COLO668 (cell line): ENCODE measurements at regions not wholly inside any gene's neighbourhood (a gene's known extent, or its start where the extent isn't known, plus 50 kb on each side); places are given as distances from the start of the nearest gene placed in this dataset.
"Not testable (repeated sequence)": the region's sequence is repeated elsewhere in the genome, so short reads cannot be mapped to it uniquely, and the experiment has no call there.

Source experiments
- DNase-seq: peaks from one replicate; lab custom pipeline; 2025; ENCODE audit not compliant: unreplicated experiment; lab: John Stamatoyannopoulos, UW

DNA sequence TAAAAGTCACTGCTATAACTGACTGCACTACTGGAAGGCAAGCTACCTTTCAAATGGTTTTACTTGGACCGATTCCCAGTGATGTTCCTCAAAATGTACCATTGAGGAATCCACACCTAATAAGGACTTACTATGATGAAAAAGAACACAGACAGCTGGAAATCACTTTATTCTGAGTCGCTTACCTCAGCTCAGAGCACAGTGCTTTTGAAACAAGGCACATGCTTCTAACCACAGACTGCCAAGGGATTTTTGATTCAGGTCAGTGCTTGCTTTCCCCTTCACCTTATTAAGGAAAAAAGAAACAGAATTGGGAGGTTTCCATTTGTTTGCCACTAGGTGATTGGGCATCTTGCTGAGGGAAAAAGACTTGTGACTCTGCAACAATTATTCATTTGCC lies 707.5 kb upstream of the FSHR start:
- DNase-seq: no peak

DNA sequence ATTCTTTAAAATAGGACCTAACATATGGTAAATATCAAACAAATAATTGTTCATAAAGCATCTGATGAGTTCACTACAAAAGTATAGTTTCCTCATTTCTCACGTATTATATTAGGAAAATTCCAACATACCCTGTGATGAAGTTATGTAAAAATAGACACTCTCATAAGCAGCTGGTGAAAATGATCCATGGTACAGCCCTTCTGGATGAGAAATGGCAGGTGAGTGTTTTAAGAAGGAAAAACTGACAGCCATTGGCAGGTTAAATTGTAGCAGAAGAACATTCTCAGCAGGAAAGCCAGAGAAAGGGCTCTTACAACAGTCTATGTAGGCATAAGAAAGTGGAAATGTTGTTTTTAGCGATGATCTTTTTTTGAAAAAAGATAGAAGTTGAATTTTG lies 706.5 kb upstream of the FSHR start:
- no peak for DNase-seq

DNA sequence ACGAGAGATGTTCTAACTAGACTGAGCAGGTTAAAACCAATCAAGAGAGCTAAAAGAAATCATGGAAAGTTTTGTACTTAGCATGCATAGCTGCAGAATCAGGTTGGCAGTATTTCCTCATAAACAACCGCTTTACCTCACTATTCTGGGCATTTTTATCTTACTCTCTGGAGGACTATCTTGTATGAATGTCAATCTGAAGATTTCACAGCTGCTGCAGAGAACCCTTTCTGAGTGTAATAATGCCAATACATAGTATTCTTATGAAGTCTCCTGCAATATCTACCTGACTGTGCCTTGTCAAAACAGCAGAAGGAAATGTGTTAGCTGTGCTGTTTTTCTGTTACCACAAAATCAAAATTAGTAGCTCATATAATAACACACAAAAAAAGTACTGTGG lies 705.9 kb upstream of the FSHR start:
- no peak for DNase-seq

DNA sequence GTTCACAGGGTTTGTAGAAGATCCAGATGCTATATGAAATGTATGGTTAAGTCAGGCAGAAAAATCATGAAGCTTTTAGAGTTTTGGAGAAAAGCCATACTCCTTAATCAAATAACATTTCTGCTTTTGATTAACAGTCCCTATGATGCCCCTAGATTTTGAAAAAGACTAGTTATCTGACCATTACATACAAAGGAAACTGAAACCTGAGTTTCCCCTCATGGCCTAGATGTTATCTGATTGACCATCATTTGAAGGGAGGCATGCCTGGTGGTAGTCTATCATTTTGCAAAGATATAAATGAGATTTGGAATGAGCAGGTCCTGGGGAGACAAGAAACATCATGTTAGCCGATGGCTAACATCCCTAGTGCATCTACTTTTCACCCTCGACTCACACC lies 704.3 kb upstream of the FSHR start:
- DNase-seq: no peak

DNA sequence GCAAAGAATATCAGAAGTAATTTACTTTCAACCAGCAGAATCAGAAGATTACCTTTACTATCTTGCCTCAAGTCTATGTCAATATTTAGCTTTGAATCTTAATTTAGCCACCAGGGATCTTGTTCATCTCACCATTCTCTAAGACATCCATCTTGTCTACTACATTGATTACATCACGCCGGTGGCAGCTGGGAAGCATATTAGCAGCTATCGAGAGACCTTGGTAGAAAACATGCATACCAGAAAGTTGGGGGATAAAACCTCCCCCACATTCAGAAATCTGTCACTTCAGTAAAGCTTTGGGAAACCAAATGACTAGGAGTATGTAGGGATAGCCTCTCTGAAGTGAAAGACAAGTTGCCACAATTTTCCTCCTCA lies 703.8 kb upstream of the FSHR start:
- no peak for DNase-seq

DNA sequence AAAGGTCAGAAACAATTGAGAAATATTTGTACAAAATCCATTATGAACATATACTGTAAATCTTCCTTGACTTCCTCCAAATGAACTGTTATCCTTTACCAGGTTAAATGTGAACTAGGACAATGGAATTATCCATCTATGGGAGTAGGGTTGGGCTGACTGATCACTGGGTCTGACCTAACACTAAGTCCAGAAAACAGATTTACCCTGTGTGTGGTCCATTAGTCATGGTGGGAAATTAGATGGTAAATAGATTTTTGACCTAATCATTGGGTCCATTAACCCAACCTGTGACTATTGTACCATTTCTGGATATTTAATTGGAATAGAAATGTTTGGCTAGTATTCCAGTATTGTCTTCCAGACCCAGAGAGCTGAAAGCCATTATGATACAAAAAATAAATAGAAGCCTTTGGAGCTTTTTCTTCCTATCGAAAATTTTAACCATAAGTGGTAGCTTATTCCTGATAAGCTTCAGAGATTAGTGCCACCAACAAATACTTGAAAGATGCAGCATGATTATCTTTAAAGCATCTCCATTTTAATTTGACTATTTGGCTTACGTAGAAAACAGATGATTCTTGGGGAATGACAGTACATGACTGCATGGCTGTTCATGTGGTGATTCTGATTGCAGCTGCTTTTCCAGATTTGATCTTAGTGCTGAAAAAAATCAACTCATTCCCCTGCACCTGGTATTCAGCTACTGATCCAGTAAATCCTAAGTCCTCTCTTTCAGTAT lies 703.2 kb upstream of the FSHR start:
- no peak for DNase-seq

DNA sequence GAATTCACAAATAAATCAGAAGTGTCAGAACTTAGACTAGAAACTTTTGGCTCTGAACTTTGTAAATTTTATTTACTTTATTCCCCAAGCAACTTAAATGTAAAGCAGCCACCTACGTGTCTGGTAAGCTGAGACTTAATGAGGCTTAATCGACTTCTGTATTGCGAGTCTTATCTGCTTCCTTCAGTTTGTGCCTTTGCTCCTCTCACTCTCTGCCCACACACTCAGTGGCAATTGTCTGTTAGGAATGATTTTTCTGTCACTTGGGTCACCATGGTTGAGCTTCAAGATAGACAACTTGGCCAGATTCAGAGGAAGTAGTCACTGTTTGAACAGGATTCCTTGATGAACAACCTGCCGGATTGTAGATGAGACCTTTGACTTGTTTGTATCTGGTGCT lies 691.4 kb upstream of the FSHR start:
- no peak for DNase-seq

DNA sequence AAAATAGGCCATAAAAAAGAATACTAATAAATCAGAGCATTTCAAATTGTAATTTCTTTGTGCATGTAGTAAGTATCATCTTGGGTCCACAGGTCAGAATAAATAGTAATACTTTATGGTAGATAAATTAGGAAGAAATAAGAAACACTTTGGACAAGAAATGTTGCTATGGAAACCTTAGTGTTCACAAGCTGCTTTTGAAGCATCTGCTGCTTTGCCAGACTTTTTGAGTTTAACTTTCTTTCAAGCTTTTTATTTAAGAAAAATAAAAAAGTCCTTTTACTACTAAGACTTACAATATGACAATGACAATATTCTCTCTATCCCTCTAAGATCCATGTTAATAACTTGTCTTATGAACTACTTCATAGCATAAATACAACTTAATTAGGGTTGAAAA lies 690.7 kb upstream of the FSHR start:
- no peak for DNase-seq

DNA sequence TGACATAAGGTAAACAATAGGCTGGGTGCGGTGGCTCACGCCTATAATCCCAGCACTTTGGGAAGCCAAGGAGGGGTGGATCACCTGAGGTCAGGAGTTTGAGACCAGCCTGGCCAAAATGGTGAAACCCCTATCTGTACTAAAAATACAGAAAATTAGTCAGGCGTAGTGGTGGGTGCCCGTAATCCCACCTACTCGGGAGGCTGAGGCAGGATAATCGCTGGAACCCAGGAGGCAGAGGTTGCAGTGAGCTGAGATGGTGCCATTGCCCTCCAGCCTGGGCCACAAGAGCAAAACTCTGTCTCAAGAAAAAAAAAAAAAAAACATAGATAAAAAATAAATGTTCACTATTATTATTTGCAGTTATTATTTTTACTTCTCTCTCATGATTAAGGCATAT lies 689.8 kb upstream of the FSHR start:
- not testable (repeated sequence) for DNase-seq

DNA sequence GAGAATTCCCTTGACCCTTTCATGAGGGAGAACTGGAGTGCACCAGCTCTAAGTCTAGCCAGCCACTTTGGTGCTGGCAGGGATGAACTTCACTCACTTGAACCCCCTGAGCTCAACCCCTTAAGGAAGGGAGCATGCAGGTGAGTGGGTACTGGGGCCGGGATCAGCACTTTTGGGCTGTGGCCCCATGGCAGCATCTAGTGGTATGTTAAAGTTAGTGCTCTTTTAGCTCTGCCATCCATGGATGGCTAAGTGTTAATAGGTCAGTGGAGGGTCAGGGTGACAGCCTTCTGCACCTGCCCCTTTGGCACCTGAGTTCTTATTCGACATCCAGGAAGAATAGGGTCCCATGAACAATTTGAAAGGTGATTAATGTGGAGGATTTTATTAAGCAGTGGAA lies 689.0 kb upstream of the FSHR start:
- DNase-seq: no peak

DNA sequence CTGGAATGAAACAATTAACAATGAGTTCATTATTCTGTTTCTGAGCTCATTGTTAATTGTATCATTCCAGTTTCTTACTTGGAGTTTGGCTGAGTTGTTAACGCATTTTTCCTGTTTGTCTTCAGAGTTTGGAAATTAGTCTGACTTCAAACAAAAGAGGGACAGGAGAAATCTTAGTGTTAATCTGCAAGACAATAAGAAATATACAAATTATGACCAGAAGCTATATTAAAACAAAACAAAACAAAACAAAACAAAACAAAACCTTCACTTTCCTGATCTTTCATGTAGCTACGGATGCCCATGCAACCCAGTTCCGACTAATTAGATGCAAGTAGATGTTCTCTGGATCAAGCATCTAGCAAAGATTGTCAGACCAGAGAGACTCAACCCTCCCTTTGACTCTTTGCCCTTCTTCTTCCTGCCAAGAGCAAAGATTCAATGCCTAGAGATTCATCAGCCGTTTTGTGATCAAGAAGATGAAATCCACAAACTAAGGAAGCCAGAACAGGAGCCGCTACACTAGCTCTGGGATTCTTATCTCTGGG lies 686.2 kb upstream of the FSHR start:
- DNase-seq: no peak

DNA sequence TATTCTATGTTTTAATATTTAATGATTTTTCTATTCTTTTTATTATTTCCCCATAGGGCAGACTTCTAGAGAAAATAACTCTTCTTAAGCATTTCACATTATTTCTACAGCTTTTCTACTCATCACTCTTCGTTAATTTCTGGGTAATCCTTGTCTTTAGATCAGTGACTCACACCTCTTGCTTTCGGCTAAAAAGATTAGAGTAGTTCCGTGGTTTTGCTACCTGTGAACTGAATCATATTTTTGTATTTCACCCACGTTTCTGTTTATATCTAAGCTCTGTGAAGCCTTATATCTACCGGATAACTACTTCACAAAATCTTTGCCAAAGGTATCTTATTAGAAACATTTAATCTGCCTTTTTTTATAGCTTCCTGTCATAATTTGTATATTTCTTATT lies 685.5 kb upstream of the FSHR start:
- no peak for DNase-seq

DNA sequence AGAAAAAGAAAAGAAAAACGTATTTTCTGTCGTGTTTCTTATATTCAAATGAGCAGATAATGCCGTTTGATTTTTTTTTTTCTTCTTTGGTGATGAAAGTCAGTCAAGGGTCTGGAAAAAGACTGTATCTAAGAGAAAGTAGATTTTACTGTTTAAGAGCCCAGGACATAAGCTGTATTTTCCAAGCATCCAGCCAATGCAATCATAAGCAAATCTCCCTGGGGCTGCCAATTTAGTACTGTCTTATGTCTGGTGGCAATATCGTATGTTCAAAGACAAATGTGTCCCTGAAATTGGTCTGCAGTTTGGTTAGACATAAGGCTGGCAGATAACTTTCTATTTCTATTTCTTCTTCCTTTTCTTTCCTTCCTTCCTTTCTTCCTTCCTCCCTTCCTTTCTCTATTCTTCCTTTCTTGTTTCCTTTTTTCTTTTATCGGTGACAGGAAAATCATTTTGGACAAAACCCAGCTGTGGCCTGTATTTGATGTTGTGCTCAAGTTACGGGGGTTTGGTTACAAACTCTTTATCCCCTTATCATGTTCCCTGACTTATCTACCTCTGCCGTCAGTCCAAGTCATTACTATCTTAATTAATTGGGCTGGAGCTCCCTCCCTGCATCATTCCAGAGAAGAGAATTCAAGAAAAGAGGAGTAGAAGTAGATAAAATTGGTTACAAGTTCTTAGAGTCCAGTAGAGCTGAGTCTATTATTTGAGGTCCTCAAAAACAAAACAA lies 683.4 kb upstream of the FSHR start:
- no peak for DNase-seq

DNA sequence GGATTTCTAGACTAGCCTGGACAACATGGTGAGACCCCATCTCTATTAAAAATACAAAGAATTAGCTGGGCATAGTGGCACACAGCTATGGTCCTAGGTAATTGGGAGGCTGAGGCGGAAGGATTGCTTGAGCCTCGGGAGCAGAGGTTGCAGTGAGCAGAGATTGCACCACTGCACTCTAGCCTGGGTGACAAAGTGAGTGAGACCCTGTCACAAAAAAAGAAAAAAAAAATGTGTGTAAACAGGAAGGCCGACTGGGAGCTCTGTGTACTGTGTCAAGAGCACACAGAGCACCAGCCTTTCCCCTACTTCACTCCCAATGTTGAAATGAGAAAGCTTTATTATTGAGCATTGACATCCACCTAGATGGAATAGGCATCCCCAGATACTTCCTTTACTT lies 681.7 kb upstream of the FSHR start:
- no peak for DNase-seq

DNA sequence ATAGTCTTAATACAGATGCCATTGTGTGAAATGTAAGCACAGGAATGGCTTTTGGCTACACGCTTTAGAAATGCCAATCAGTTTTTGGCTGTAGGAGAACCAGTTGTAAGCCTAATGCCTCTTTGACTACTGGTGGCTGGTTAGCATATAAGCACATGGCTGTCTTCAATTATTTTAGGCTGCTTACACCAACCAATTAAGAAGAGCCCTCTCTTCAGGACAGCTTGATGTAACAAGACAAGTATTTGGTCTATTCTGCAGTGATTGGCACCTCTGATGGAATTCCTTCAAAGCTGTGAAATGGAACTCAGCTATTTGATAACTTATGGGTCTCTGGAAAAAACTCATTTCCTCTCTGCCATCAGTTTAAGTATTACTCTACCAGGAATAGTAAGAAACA lies 680.1 kb upstream of the FSHR start:
- DNase-seq: no peak

DNA sequence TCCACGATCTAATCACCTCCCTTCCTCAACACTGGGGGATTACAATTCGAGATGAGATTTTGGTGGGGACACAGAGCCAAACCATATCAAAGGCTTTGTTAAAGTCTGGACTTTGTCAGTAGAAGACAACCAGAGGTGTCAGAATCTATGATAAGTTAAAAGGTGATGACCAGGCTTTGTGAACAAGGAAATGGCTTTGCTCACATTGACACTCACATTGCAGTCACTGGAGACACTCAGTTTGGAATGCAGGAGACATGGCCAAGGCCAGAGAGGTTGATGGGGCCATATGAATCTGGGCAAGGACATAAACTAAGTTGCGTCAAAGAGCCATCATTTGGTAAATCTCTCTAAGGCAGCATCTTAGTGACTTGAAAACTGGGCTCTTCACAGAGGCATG lies 678.2 kb upstream of the FSHR start:
- no peak for DNase-seq

DNA sequence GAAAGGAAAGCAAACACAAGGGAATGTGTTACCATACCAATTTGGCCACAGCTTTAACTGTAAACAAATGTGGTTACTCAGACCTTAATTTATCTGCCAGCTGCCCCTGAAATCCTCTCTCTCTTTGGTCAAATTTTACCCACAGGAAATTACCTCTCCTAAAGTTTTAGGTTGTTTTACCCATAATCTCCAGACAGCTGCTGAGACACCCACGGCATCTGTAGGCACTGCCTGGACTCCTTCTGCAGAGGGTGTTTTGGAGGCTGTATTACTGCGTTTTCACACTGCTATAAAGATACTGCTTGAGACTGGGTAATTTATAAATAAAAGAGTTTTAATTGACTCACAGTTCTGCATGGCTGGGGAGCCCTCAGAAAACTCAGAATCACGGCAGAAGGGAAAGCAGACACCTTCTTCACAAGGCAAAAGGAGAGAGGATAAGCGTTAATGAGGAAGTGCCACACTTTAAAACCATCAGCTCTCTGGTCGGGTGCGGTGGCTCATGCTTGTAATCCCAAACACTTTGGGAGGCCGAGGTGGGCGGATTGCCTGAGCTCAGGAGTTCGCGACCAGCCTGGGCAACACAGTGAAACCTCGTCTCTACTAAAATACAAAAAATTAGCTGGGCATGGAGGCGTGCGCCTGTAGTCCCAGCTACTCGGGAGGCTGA lies 677.5 kb upstream of the FSHR start:
- DNase-seq: no peak

DNA sequence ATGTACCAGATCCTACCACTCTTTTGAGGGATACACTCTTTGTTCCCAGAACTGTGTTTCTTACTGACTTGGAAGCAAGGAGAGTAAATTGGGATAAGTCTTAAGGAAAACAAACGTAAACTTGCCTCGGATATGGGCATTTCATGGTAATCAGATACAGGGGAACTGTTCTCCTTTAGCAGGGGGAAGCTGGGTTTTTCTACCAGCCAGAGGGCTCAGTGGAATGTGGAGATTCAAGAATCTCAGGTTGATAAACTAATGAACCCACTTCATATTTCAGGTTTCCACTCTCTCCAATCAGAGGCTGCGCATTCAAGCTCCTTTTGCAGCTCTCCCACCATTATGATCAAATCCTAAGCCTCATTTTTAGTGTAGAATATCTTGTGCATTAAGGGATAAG lies 676.5 kb upstream of the FSHR start:
- DNase-seq: no peak

DNA sequence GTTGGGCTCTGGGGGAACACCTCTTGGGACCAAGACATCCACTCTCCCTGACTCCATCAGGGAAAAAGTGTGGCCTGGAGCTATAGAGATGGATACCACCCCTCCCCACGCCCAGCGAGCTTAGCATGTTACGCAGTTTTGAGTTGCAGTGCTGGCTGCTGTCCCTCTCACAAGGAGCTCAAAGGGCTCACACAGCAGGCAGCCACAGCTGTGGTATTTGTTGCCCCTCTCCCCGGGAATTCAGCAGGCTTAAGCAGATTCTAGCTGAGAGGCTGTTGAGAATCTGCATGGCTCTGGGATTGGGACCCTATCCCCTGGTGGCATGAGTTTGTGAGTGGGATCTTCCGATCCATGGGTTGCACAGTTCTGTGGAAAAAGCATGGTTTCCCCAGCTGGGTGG lies 673.1 kb upstream of the FSHR start:
- no peak for DNase-seq

DNA sequence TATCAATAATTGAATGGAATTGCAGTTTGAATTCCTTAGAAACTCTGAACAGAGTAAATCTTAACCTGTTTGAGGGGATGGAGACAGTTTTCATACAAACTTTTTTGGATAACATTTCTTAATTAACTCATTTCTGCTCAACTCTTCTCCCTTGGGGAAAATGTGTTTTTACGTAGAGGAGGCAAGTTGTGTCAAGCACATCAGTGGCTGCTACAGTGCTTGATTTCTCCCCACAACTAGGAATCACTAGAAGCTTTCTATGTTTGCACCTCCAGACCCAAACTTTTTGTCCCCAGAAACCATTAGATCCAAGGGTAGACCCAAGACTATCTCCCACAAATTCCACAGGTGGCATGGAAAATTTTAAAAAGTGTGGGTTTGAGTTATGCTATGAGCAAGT lies 658.9 kb upstream of the FSHR start:
- DNase-seq: no peak

DNA sequence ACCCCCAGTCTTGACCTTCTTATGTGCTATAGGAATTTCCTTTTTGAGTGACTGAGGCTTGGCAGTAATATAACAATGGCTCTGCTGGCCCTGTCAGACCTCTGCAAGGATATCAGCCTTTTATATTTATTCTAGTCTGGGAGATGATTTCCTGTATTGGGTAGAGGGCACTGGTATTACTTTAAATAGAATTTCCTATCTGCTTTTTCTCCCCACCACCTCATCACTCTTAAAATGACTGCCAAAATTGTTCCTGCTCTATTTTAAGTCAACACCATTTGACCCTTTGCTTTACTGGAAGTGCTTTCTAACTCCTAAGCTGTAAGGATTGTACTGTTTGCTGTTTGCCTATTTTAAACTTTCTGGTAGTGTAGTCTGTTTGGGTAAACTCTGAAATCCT lies 658.4 kb upstream of the FSHR start:
- DNase-seq: no peak

DNA sequence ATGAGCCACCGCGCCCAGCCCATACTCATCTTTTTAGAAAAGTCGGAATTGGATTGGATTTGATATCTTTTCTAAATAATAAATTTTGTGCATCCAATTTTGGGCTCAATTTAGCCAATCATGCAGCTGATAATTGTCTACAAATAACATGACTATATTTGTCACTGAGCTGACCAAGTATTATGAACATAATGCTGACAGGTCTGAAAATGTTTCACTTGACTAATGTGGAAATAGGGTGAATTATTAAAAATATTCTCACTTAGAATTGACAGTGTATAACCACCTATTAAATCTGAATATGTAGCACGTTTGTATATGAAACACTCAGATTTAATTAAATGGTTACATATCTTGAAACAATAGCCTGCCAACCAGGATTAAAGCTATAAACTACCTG lies 657.2 kb upstream of the FSHR start:
- no peak for DNase-seq
